Skeletal muscle tissue (tissue), 3 donors: ENCODE measurements at regions not wholly inside any gene's neighbourhood (a gene's known extent, or its start where the extent isn't known, plus 50 kb on each side); places are given as distances from the start of the nearest gene placed in this dataset.

ENCODE experiments used
- H3K27ac ChIP-seq: one replicate; pipeline ENCODE4 v1.7.0; 2013; ENCODE audit warnings: mild to moderate bottlenecking, low read depth, low read length, inconsistent platforms
- H3K27me3 ChIP-seq, 3 donors: one replicate each; pipeline ENCODE4 v1.7.0; 2013; ENCODE audit warnings: low read length in 3 of 3; ENCODE audit not compliant: control insufficient read depth in 3 of 3, insufficient read depth in 3 of 3
- H3K36me3 ChIP-seq, 3 donors: one replicate each; pipeline ENCODE4 v1.7.0; 2013; ENCODE audit warnings: low read length in 3 of 3; ENCODE audit not compliant: control insufficient read depth in 3 of 3, insufficient read depth in 3 of 3
- H3K4me1 ChIP-seq, 3 donors: one replicate each; pipeline ENCODE4 v1.7.0; 2013; ENCODE audit warnings: low read length in 3 of 3, mild to moderate bottlenecking in 3 of 3; ENCODE audit not compliant: control insufficient read depth in 3 of 3, insufficient read depth in 3 of 3
- H3K4me3 ChIP-seq, 3 donors: one replicate each; pipeline ENCODE4 v1.7.0; 2013; ENCODE audit warnings: low read length in 3 of 3
- H3K9ac ChIP-seq, 3 donors: one replicate each; pipeline ENCODE4 v1.7.0; 2013; ENCODE audit warnings: low read length in 3 of 3, mild to moderate bottlenecking in 3 of 3, moderate library complexity in 2 of 3, low read depth in 1 of 3
- H3K9me3 ChIP-seq, 3 donors: one replicate each; pipeline ENCODE4 v1.7.0; 2013; ENCODE audit warnings: low read length in 3 of 3; ENCODE audit not compliant: control insufficient read depth in 3 of 3
- donor health status: Osteomylitis.

GRCh38 chr7:112624416-112624815, 143.6 kb downstream of the LSMEM1 start:
- Histone ChIP-seq H3K9me3 (no peaks in the 10 kb centered on the region), H3K4me1 (no peaks in the 10 kb centered on the region), H3K36me3 (no peaks in the 10 kb centered on the region)

GRCh38 chr7:112630565-112630964, 149.8 kb downstream of the LSMEM1 start:
- Histone ChIP-seq H3K27me3 (no peaks in the 10 kb centered on the region), H3K9ac (no peak overlapping the region), H3K9me3 (no peaks in the 10 kb centered on the region), H3K27ac (no peak overlapping the region), H3K36me3 (no peaks in the 10 kb centered on the region), H3K4me1 (no peaks in the 10 kb centered on the region), H3K4me3 (no peak overlapping the region)

More at GRCh38 chr7:112624416-112624815, 143.6 kb downstream of the LSMEM1 start:
- Histone ChIP-seq H3K27ac (no peak overlapping the region), H3K4me3 (no peak overlapping the region), H3K9ac (no peak overlapping the region), H3K27me3 (no peaks in the 10 kb centered on the region)

GRCh38 chr7:112634107-112634506, 153.3 kb downstream of the LSMEM1 start:
- Histone ChIP-seq H3K9me3 (no peaks in the 10 kb centered on the region), H3K27me3 (no peaks in the 10 kb centered on the region), H3K9ac (no peak overlapping the region), H3K4me1 (no peaks in the 10 kb centered on the region), H3K36me3 (no peaks in the 10 kb centered on the region), H3K27ac (no peak overlapping the region), H3K4me3 (no peak overlapping the region)

DNA sequence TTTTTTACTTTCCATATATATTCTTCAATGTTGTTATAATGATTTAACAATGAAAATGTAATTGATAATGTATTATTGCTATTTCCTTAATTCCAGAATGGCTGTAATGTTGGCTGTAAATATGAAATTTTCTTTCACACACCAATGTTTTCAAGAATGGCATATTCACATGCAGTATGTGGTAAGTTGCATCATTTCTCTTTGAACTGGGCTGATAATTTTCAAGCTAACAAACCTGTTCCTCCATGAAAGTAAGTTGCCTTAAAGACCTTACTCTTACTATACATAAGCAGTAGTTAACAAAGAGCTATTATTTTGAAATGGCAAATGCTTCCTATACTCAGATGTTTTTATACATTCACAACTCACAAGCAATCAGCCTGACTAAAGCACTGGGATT, 154.5 kb downstream of the TMEM168 start:
- no peaks in the 10 kb centered on the region for H3K9me3 ChIP-seq
- H3K9ac ChIP-seq, result no peak overlapping the region

DNA sequence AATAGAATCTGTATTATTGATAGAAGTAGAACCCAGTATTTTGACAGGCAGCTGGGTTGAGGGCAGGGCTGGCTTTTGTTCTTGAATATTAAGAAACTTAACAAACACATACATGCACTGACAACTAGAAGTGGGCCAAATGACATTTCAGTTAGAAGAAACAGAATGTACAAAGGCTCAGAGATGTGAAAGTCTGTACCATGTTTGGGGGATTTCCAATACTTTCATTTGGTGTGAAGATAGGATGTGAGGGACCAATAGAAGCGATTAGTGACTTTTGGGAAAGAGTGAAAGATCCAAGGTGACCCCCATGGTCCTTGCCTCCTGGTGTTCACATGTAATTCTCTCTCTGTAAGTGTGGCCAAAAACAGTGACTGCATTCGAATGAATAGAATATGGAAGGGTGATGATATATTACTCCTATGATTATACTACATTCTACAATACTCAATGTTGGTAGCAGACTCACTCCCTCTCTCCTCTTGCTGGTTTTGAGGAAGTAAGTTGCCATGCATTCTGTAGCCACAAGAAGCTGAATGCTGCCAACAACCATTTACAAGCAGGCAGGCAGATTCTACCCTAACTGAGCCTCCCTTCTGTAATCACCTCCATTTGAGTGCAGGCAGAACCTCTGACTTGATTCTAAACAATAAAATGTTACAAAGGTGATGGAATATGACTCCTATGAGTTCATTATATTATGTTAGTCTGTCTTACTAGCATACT, 151.4 kb downstream of the TMEM168 start:
- Histone ChIP-seq H3K9me3 (no peaks in the 10 kb centered on the region), H3K4me1 (no peaks in the 10 kb centered on the region), H3K9ac (no peak overlapping the region), H3K4me3 (no peak overlapping the region), H3K27ac (no peak overlapping the region), H3K36me3 (no peaks in the 10 kb centered on the region), H3K27me3 (no peaks in the 10 kb centered on the region)

More for the DNA sequence above, 154.5 kb downstream of the TMEM168 start:
- Histone ChIP-seq H3K27ac (no peak overlapping the region), H3K4me1 (no peaks in the 10 kb centered on the region), H3K4me3 (no peak overlapping the region), H3K27me3 (no peaks in the 10 kb centered on the region), H3K36me3 (no peaks in the 10 kb centered on the region)

- no peaks in the 10 kb centered on the region for H3K36me3 ChIP-seq
- no peaks in the 10 kb centered on the region for H3K9me3 ChIP-seq
- no peak overlapping the region for H3K9ac ChIP-seq
- H3K27me3 ChIP-seq, result no peaks in the 10 kb centered on the region
- no peak overlapping the region for H3K27ac ChIP-seq
- no peak overlapping the region for H3K4me3 ChIP-seq
- H3K4me1 ChIP-seq, result no peaks in the 10 kb centered on the region
Measured at GRCh38 chr7:112640685-112641084, 149.5 kb downstream of the TMEM168 start.

DNA sequence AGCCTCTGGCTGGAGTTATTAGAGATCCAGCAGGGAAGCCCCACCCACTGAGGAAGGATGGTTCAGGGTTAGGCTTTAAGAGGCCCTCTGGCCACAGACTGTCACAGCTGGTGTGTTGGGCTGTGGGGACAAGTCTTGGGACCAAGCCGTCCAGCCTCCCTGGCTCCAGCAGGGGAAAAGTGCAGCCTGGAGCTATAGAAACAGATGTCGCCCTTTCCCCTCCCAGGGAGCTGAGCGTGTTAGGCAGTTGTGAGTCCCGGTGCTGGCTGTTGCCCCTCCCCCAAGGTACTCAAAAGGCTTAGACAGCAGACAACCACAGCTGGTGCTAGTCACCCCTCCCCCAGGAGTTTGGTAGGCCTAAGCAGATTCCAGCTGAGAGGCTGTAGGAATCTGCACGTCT, 143.4 kb downstream of the TMEM168 start:
- no peaks in the 10 kb centered on the region for H3K36me3 ChIP-seq

GRCh38 chr7:112648781-112649180, 141.4 kb downstream of the TMEM168 start:
- Histone ChIP-seq H3K9me3 (peaks cover 2 to 3% (median 2%) of the 10 kb centered on the region in 3 donors), H3K27ac (no peak overlapping the region), H3K36me3 (no peaks in the 10 kb centered on the region), H3K27me3 (no peaks in the 10 kb centered on the region), H3K4me1 (no peaks in the 10 kb centered on the region), H3K4me3 (no peak overlapping the region), H3K9ac (no peak overlapping the region)

More for the DNA sequence above, 143.4 kb downstream of the TMEM168 start:
- no peaks in the 10 kb centered on the region for H3K27me3 ChIP-seq
- H3K9ac ChIP-seq, result no peak overlapping the region
- H3K9me3 ChIP-seq, result peaks cover 2 to 3% (median 2%) of the 10 kb centered on the region in 3 donors
- no peaks in the 10 kb centered on the region for H3K4me1 ChIP-seq
- H3K27ac ChIP-seq, result no peak overlapping the region
- no peak overlapping the region for H3K4me3 ChIP-seq

DNA sequence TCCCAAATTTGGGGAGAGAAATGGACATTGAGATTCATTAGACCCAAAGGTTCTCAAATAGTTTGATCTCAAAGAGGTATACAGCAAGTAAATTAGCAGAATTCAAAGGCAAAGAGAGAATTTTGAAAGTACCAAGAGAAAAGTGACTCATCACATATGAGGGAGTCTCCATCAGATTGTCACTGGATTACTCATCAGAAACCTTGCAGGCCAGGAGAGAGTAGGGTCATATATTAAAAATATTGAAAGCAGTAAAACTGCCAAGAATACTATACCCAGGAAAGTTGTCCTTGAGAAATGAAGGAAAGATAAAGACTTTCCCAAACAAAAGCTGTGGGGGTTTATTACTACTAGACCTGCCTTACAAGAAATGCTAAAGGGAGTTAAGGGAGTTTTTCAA, 140.6 kb downstream of the TMEM168 start:
- Histone ChIP-seq H3K36me3 (no peaks in the 10 kb centered on the region), H3K9me3 (peaks cover 2 to 3% (median 2%) of the 10 kb centered on the region in 3 donors), H3K27me3 (no peaks in the 10 kb centered on the region), H3K4me3 (no peak overlapping the region), H3K9ac (no peak overlapping the region), H3K4me1 (no peaks in the 10 kb centered on the region), H3K27ac (no peak overlapping the region)

- Histone ChIP-seq H3K9ac (no peak overlapping the region), H3K36me3 (no peaks in the 10 kb centered on the region), H3K9me3 (no peaks in the 10 kb centered on the region), H3K27ac (no peak overlapping the region), H3K4me3 (no peak overlapping the region), H3K27me3 (no peaks in the 10 kb centered on the region), H3K4me1 (no peaks in the 10 kb centered on the region)
Measured at GRCh38 chr7:112654322-112655216, 135.6 kb downstream of the TMEM168 start.
